Prostate gland (tissue), 2 donors: ENCODE measurements at regions not wholly inside any gene's neighbourhood (a gene's known extent, or its start where the extent isn't known, plus 50 kb on each side); places are given as distances from the start of the nearest gene placed in this dataset.

Source experiments
- POLR2A ChIP-seq: fragments of 450-650 bp; IDR thresholded peaks from one replicate; pipeline ENCODE4 v1.6.1; 2016; ENCODE audit warnings: antibody characterized with exemption, mild to moderate bottlenecking
- TF ChIP-seq, protein P1 (sequence below), 4 experiments: fragments of 200-600 bp in 2 of 4; fragments of 450-650 bp in 2 of 4; sonication (generic) in 2 of 4; IDR thresholded peaks; 1 replicate in 3 of 4; 2 replicates in 1 of 4; pipeline ENCODE4 v1.5.1; 2016 to 2019; ENCODE audit warnings: antibody characterized with exemption in 4 of 4, mild to moderate bottlenecking in 2 of 4, moderate library complexity in 2 of 4

GRCh38 chr16:76756423-76756822 lies 434.6 kb upstream of the MON1B start:
- no peak for TF ChIP-seq POLR2A
- TF ChIP-seq, protein P1, sequence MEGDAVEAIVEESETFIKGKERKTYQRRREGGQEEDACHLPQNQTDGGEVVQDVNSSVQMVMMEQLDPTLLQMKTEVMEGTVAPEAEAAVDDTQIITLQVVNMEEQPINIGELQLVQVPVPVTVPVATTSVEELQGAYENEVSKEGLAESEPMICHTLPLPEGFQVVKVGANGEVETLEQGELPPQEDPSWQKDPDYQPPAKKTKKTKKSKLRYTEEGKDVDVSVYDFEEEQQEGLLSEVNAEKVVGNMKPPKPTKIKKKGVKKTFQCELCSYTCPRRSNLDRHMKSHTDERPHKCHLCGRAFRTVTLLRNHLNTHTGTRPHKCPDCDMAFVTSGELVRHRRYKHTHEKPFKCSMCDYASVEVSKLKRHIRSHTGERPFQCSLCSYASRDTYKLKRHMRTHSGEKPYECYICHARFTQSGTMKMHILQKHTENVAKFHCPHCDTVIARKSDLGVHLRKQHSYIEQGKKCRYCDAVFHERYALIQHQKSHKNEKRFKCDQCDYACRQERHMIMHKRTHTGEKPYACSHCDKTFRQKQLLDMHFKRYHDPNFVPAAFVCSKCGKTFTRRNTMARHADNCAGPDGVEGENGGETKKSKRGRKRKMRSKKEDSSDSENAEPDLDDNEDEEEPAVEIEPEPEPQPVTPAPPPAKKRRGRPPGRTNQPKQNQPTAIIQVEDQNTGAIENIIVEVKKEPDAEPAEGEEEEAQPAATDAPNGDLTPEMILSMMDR (IDR thresholded peaks at IDR 0.05): no peak
